ENCODE measurements at regions not wholly inside any gene's neighbourhood (a gene's known extent, or its start where the extent isn't known, plus 50 kb on each side); places are given as distances from the start of the nearest gene placed in this dataset.
"Not testable (repeated sequence)": the region's sequence is repeated elsewhere in the genome, so short reads cannot be mapped to it uniquely, and the experiment has no call there.

- TF ChIP-seq EZH2 (IDR thresholded peaks at IDR 0.05; ENCODE audit: low read depth, low read length, severe bottlenecking); ATF2 (IDR thresholded peaks at IDR 0.05; ENCODE audit: low read length); CTCF (IDR thresholded peaks at IDR 0.05; ENCODE audit: control extremely low read depth in 1 of 3, insufficient read depth in 1 of 3, low read depth in 1 of 3, low read length in 3 of 3); TAF1 (IDR thresholded peaks at IDR 0.05; ENCODE audit: low read depth, low read length); EP300 (IDR thresholded peaks at IDR 0.05; ENCODE audit: borderline replicate concordance in 1 of 2, low read depth in 2 of 2, low read length in 2 of 2): not testable (repeated sequence)
- TF ChIP-seq, protein P1, sequence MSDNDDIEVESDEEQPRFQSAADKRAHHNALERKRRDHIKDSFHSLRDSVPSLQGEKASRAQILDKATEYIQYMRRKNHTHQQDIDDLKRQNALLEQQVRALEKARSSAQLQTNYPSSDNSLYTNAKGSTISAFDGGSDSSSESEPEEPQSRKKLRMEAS (IDR thresholded peaks at IDR 0.05), result not testable (repeated sequence)
Observed at GRCh38 chr5:29191269-29192048, 2002.0 kb upstream of the CDH6 start.

Data from H1 (cell line).